Panc1 (cell line): ENCODE measurements at regions not wholly inside any gene's neighbourhood (a gene's known extent, or its start where the extent isn't known, plus 50 kb on each side); places are given as distances from the start of the nearest gene placed in this dataset.

ENCODE experiments used
- ATAC-seq: fragments of 200-7000 bp; cut with Tn5 transposase; 2 replicates; pipeline ENCODE4 v1.9.1; 2020; ENCODE audit warnings: mild to moderate bottlenecking, moderate library complexity
- BruUV-seq: library from RNA; stranded (reverse); fragments of 400-500 nt; replicated peaks from 2 replicates; lab custom pipeline; 2021; lab: Mats Ljungman, UMichigan
- CTCF ChIA-PET: fragments of 300-600 bp; sonication (Branson Sonifier 250); formaldehyde crosslinking; loops from one replicate; lab custom pipeline; 2022; ENCODE audit warnings: antibody characterized with exemption; lab: Charles Lee
- POLR2A ChIA-PET: fragments of 300-600 bp; sonication (Branson Sonifier 250); formaldehyde crosslinking; loops from one replicate; lab custom pipeline; 2022; ENCODE audit warnings: antibody characterized with exemption; lab: Charles Lee
- DNase-seq: peaks from one replicate; pipeline ENCODE4 v3.0.0-alpha.2; 2010; ENCODE audit warnings: low read depth, low spot score
- H3K27ac ChIP-seq: 2 replicates; pipeline ENCODE4 v1.5.1; 2011; ENCODE audit warnings: mild to moderate bottlenecking, low read length, inconsistent platforms
- H3K27me3 ChIP-seq: fragments of 200-500 bp; sonication (Bioruptor generic); 2 replicates; pipeline ENCODE4 v1.6.0; 2014; ENCODE audit warnings: low read length, inconsistent platforms; ENCODE audit not compliant: control insufficient read depth, insufficient read depth
- H3K36me3 ChIP-seq: fragments of 200-500 bp; sonication (Bioruptor generic); 2 replicates; pipeline ENCODE4 v1.5.1; 2014; ENCODE audit warnings: inconsistent platforms, mild to moderate bottlenecking, low read length, moderate library complexity; ENCODE audit not compliant: control insufficient read depth, insufficient read depth
- H3K4me1 ChIP-seq: 2 replicates; pipeline ENCODE4 v1.5.1; 2011; ENCODE audit warnings: inconsistent platforms, mild to moderate bottlenecking, low read length, moderate library complexity; ENCODE audit not compliant: control insufficient read depth, insufficient read depth
- H3K4me3 ChIP-seq, 2 experiments: 2 replicates each; pipeline ENCODE4 v1.5.1; 2011 to 2012; ENCODE audit warnings: low read depth in 2 of 2, low read length in 2 of 2, mild to moderate bottlenecking in 2 of 2, inconsistent platforms in 1 of 2, moderate library complexity in 1 of 2
- H3K9me3 ChIP-seq: fragments of 200-500 bp; sonication (Bioruptor generic); 2 replicates; pipeline ENCODE4 v1.5.1; 2014; ENCODE audit warnings: low read depth, mild to moderate bottlenecking, inconsistent platforms, low read length, moderate library complexity; ENCODE audit not compliant: control insufficient read depth, insufficient read depth
- POLR2AphosphoS5 ChIP-seq: IDR thresholded peaks from 2 replicates; pipeline ENCODE4 v1.6.1; 2012; ENCODE audit warnings: mild to moderate bottlenecking, low read depth, low read length, moderate library complexity
- SIN3A ChIP-seq: IDR thresholded peaks from 2 replicates; pipeline ENCODE4 v1.6.1; 2012; ENCODE audit warnings: low read depth, mild to moderate bottlenecking, low read length, moderate library complexity, borderline replicate concordance; ENCODE audit not compliant: insufficient read depth
- TCF7L2 ChIP-seq: IDR thresholded peaks from 2 replicates; pipeline ENCODE4 v1.6.1; 2011; ENCODE audit warnings: mild to moderate bottlenecking, low read depth, low read length, inconsistent platforms
- in situ Hi-C: cut with HindIII; loops from 2 replicates; pipeline ENCODE4 v1.10.0; 2016; ENCODE audit warnings: low sequenced_read_pairs, low pct_unique_long_range_greater_than_20kb
- intact Hi-C: fragments of 100-400 bp; cut with micrococcal nuclease; formaldehyde crosslinking; loops from one replicate; pipeline ENCODE4 v1.10.0; 2022; ENCODE audit not compliant: unreplicated experiment
- TF ChIP-seq, protein P1 (sequence below), 2 experiments: IDR thresholded peaks; 2 replicates each; pipeline ENCODE4 v1.6.1; 2011 to 2012; ENCODE audit warnings: low read depth in 2 of 2, control low read depth in 1 of 2, low read length in 1 of 2, mild to moderate bottlenecking in 1 of 2, moderate library complexity in 1 of 2; ENCODE audit not compliant: insufficient read depth in 1 of 2
- TF ChIP-seq, protein P2 (sequence below): fragments of 450-650 bp; IDR thresholded peaks from 2 replicates; pipeline ENCODE4 v1.5.1; 2017; ENCODE audit warnings: mild to moderate bottlenecking

DNA sequence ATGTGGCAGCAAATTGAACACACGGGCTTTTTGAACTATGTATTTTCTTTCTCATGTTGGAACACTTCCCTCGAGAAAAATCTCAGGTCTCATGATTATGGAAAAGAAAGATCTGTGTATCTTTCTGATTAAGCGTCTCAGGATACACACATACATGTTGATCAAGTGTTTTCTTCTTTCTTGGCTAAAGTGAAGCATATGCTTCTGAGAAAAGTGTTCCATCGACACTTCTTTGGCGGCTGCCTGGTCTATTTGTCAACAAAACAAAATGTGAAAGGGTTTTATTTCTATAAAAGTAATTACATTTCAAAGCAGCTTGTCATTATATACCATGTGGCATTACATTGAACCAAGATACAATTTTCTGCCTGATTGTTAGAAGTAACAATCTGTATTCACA, 157.5 kb downstream of the DLEU7 start:
- ATAC-seq (no peak), DNase-seq (no peak)
- no peaks in the 10 kb centered on the region for H3K27me3 ChIP-seq
- intact Hi-C loops, result no loop called here
- TF ChIP-seq SIN3A (no peak), POLR2AphosphoS5 (no peak), TCF7L2 (no peak)
- TF ChIP-seq, protein P1, sequence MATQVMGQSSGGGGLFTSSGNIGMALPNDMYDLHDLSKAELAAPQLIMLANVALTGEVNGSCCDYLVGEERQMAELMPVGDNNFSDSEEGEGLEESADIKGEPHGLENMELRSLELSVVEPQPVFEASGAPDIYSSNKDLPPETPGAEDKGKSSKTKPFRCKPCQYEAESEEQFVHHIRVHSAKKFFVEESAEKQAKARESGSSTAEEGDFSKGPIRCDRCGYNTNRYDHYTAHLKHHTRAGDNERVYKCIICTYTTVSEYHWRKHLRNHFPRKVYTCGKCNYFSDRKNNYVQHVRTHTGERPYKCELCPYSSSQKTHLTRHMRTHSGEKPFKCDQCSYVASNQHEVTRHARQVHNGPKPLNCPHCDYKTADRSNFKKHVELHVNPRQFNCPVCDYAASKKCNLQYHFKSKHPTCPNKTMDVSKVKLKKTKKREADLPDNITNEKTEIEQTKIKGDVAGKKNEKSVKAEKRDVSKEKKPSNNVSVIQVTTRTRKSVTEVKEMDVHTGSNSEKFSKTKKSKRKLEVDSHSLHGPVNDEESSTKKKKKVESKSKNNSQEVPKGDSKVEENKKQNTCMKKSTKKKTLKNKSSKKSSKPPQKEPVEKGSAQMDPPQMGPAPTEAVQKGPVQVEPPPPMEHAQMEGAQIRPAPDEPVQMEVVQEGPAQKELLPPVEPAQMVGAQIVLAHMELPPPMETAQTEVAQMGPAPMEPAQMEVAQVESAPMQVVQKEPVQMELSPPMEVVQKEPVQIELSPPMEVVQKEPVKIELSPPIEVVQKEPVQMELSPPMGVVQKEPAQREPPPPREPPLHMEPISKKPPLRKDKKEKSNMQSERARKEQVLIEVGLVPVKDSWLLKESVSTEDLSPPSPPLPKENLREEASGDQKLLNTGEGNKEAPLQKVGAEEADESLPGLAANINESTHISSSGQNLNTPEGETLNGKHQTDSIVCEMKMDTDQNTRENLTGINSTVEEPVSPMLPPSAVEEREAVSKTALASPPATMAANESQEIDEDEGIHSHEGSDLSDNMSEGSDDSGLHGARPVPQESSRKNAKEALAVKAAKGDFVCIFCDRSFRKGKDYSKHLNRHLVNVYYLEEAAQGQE (IDR thresholded peaks at IDR 0.05; ENCODE audit: insufficient read depth in 1 of 2, low read depth in 2 of 2, low read length in 1 of 2), result no peak
- TF ChIP-seq, protein P2, sequence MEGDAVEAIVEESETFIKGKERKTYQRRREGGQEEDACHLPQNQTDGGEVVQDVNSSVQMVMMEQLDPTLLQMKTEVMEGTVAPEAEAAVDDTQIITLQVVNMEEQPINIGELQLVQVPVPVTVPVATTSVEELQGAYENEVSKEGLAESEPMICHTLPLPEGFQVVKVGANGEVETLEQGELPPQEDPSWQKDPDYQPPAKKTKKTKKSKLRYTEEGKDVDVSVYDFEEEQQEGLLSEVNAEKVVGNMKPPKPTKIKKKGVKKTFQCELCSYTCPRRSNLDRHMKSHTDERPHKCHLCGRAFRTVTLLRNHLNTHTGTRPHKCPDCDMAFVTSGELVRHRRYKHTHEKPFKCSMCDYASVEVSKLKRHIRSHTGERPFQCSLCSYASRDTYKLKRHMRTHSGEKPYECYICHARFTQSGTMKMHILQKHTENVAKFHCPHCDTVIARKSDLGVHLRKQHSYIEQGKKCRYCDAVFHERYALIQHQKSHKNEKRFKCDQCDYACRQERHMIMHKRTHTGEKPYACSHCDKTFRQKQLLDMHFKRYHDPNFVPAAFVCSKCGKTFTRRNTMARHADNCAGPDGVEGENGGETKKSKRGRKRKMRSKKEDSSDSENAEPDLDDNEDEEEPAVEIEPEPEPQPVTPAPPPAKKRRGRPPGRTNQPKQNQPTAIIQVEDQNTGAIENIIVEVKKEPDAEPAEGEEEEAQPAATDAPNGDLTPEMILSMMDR, result no peak
- POLR2A ChIA-PET, result no interaction called here
- peak overlapping the region; percentile 44; the same call in 1 of the 2 replicates for H3K27ac ChIP-seq
- no peaks in the 10 kb centered on the region for H3K9me3 ChIP-seq
- CTCF ChIA-PET, result no interaction called here
- H3K4me1 ChIP-seq, result peaks cover 6% of the 10 kb centered on the region; the same call in 1 of the 2 replicates
- H3K4me3 ChIP-seq, result no peak overlapping the region
- no peaks in the 10 kb centered on the region for H3K36me3 ChIP-seq
- no TSS peak for BruUV-seq
- in situ Hi-C loops, result no loop called here

DNA sequence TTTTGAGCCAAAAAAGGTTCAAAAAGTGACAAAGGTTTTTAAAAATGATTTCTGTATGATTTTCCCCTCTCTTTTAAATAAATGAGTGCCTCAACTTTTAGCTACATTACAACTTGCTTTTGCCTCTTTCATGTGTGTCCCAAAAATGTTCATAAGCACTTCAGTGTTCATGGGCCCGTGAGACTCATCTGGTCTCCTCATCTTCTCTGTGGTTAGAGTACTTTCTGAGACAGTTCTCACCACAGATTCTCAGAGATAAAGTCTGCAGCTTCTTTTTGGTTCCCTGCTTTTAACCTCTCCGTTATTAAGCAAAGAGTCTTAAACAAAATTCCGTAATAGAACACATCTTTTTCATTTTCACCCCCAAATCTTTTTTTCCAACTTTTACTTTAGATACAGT, 156.9 kb downstream of the DLEU7 start:
- intact Hi-C loops, result no loop called here
- Histone ChIP-seq H3K27me3 (no peaks in the 10 kb centered on the region), H3K4me3 (no peak overlapping the region), H3K9me3 (no peaks in the 10 kb centered on the region), H3K4me1 (peaks cover 11% of the 10 kb centered on the region), H3K36me3 (no peaks in the 10 kb centered on the region), H3K27ac (peak overlapping the region; percentile 44; the same call in 1 of the 2 replicates)
- ChIA-PET CTCF (no interaction called here), POLR2A (no interaction called here)
- no TSS peak for BruUV-seq
- DNase-seq (no peak), ATAC-seq (no peak)
- in situ Hi-C loops, result no loop called here
- TF ChIP-seq SIN3A, result no peak
- TF ChIP-seq, protein P1 (IDR thresholded peaks at IDR 0.05; ENCODE audit: insufficient read depth in 1 of 2, low read depth in 2 of 2, low read length in 1 of 2), result no peak
- TF ChIP-seq, protein P2, result no peak
- TF ChIP-seq TCF7L2, result no peak
- TF ChIP-seq POLR2AphosphoS5, result no peak
